HG03439 (cell line): ENCODE measurements at regions not wholly inside any gene's neighbourhood (a gene's known extent, or its start where the extent isn't known, plus 50 kb on each side); places are given as distances from the start of the nearest gene placed in this dataset.

Experiments used
- ATAC-seq: cut with Tn5 transposase; IDR thresholded peaks from one replicate; pipeline ENCODE4 v1.9.1; 2021; ENCODE audit warnings: mild to moderate bottlenecking, moderate library complexity; ENCODE audit not compliant: unreplicated experiment

- ATAC-seq = no peak
Measured at GRCh38 chr1:14470802-14471201, 127.7 kb upstream of the KAZN start.

DNA sequence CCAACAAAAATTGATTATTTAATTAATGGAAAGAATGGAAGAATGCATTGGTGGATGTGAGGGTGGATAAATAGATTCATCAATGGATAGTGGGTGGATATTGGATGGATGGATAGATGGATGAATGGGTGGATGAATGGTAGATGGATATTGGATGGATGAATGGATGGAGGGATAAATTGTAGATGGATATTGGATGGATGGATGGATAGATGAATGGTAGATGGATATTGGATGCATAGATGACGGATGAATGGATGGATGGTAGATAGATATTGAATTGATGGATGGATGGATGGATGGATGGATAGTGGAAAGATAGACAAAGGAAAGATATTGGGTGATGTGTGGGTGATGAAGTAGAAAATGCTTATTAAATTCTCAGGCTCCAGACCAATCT lies 123.6 kb upstream of the KAZN start:
- ATAC-seq = no peak

DNA sequence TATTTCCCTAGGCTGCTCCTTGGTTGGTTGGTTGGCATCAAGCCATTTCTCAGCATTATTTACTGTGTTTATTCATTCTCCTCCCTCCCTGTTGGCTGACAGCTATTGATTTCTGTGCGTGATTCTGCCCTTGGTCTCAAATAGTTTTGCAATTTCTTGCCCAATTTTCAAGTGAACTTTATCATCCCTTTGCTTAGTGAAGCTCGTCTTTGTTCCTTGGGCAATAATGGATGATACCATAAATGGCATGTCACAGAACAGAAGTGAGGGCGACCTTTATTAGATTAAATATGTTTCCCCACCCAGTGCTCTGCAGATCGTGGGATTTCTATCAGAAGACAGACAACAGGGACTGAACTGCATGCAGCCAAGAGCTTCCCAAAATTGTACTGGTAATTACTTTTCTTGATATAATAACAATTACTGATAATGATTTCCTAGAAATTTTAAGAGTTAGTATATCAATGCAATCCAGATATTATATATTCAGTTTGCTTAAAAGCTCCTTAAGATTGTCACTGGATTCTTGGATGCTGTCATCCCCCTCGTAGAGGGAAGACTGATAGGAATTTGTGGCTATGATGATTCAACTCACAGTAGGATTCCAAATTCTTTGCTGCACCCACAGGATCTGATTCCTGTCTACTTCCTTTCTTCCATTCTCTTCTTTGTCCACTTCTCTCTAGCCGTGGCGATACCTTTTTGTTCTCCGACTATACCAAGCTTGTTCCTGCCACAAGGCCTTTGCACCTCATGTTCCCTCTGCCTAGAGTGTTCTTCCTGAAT lies 122.1 kb upstream of the KAZN start:
- no peak for ATAC-seq

GRCh38 chr1:14478120-14478519 lies 120.4 kb upstream of the KAZN start:
- no peak for ATAC-seq

- ATAC-seq = no peak
Measured at GRCh38 chr1:14479865-14480264, 118.6 kb upstream of the KAZN start.

DNA sequence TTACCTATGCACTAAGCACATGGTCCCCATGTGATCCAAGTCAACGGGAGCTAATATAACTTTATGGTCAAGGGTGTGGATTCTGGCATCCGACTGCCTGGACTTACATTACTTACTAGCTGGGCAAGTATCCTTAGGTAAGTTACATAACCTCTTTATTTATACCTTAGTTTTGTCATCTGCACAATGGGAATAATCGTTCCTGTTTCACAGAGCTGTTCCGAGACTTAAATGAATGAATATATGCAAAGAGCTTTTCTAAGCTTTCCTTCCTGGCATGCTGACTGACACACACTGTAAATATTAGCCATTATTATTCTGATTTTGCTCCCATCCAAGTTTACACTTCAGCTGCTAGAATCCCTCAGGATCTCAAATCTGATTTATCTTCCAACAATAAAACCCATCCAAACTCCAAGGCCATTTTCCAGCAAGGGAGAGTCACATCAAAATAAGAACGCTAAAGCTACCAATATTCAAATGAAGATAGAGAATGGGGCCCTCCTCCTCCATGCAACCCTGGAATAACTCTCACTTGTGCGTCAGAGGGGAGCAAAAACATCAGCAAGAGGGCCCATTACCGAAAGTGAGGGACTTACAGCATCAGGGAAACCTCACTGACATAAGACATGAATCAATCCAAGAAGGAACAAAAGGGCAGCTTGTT lies 115.6 kb upstream of the KAZN start:
- ATAC-seq = no peak

DNA sequence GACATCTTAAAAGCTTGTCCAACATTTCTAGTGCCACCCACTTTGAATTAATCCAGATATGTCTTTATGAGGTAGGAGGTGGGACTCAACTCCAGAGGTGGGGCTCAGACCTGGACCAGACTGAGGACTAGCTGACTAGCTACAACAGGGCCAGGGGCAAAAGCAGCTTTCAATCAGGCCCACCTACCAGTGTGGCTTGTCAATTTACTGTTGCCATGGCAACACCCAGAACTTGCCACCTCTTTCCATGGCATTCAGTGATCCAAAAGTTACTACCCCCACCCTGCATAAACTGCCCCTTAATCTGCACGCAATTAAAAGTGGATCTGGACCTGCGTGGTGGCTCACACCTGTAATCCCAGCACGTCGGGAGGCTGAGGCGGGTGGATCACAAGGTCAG lies 113.2 kb upstream of the KAZN start:
- no peak for ATAC-seq

DNA sequence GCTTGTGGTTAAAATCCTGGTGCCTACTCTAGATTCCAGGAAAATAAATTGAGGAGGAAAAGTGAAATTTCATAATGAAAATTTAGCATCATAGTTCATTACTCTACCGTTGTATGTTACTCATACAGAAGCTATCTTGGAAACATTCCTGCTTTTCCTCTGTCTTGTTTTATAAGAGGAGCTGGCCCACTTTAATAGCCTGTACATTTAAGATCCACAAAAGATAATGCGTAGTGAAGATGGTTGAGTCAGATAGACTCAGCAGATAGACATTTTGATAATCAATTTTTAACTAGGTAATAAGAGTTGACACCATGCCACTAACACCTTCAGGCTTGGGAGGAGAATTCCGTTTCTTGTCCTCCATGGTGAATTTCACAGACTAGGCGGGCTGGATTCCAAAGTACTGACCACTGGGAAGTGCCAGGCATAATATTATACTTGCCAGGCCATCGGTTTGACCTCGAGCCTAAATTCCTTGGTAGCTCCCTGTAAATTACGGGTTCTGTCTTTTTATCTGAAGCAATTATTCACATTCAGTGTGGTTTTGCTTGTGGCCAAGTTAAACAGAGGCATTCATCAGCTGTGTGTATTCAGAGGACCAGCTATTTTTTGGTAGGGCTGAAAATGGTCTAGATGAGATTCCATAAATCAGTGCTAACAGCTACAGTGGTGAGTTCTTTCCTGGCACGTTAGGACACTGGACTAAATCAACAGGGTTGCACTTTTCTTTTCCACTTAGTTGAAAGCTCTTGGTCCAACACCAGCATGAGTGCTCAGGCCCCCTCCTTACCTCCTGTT lies 111.9 kb upstream of the KAZN start:
- ATAC-seq = no peak

DNA sequence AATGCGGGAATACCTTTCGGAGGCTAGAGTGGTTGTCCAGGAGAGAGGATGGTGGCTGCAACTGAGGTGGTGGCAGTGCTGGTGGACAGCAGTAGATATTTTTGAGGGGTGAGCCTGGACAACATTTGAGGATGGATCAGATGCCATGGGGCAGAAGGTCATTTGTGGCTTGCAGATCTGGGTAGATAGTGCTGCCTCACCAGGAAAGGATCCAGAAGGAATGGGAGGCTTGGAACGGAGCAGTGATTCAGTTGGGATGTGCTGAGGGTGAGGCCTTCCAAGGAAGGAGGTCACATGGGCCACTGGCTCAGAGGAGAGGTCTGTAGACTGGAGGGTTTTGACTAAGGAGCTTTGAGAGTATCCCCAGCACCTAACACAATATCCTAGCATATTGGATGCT lies 110.8 kb upstream of the KAZN start:
- ATAC-seq = no peak

GRCh38 chr1:14494911-14495310 lies 103.6 kb upstream of the KAZN start:
- ATAC-seq = no peak

- ATAC-seq = no peak
Measured at GRCh38 chr1:14495381-14495780, 103.1 kb upstream of the KAZN start.

DNA sequence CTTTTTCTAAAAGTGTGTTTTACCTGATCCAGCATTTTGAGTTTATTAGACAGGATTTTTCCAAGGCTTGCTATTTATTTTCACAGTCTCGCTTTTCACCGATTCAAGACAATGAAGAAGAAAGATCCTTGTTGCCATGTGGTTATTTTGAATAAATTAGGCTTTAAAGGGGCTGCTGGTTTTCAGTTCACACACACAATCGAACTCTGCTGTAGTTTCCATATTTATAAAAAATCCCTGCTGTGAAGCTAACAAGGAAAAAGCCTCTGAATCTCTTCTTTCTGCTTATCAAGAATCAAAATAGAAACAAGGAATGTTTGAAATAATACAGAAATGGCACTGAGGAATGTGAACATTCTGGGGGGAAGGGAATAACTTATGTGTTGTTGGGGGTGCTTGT lies 102.5 kb upstream of the KAZN start:
- no peak for ATAC-seq

- no peak for ATAC-seq
Measured at GRCh38 chr1:14498839-14499238, 99.6 kb upstream of the KAZN start.

GRCh38 chr1:14499312-14500040 lies 99.0 kb upstream of the KAZN start:
- no peak for ATAC-seq

DNA sequence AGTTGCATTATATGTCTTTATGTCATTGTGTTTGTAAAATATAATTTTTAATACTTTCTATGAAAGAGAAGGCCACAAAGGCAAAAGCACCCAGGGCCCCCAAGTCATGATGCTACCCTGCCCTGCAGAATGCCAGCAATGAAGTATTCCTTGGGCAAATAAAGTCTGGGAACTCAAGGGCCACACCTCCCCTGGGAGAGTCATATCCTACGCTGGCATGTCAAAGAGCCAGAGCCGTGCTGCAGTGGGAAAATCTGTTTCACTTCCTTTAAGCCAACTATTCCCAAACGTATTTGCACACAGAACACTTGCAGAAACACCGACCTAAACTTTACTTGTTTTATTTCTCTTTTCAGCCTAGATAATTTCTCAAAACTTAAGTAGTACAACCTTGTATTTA lies 98.4 kb upstream of the KAZN start:
- no peak for ATAC-seq

DNA sequence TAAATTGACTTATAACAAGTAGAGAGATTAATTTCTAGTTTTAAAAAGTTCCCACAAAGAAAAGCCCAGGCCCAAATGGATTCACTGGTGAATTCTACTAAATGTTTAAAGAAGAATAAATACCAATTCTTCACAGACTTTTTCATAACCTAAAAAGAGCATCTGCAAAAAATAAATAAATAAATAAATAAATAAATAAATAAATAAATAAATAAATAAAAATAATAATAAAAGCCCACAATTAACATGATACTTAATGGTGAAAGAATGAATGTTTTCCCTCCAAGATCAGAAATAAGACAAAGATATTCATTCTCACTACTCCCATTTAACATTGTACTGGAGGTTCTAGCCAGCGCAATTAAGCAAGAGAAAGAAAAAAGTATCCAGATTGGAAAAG lies 97.6 kb upstream of the KAZN start:
- no peak for ATAC-seq

DNA sequence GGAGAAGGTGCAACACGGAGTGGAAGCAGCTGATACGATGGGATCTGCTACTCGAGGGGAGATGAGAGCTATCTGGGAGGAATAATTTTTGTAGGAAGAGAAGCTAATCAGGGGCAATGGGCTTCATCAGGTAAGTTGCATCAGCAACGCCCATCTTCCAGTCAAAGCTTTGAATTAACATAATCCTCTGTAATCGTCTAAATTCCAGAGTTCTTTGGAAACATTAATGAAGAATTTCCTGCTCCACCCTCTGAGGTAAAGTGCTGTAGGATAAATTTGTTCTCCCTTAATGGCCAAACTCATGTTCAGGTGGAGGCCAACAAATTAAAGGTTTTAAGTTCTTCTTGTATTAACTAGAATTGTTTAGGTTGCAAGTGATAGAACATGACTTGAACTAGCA lies 94.0 kb upstream of the KAZN start:
- ATAC-seq = no peak

DNA sequence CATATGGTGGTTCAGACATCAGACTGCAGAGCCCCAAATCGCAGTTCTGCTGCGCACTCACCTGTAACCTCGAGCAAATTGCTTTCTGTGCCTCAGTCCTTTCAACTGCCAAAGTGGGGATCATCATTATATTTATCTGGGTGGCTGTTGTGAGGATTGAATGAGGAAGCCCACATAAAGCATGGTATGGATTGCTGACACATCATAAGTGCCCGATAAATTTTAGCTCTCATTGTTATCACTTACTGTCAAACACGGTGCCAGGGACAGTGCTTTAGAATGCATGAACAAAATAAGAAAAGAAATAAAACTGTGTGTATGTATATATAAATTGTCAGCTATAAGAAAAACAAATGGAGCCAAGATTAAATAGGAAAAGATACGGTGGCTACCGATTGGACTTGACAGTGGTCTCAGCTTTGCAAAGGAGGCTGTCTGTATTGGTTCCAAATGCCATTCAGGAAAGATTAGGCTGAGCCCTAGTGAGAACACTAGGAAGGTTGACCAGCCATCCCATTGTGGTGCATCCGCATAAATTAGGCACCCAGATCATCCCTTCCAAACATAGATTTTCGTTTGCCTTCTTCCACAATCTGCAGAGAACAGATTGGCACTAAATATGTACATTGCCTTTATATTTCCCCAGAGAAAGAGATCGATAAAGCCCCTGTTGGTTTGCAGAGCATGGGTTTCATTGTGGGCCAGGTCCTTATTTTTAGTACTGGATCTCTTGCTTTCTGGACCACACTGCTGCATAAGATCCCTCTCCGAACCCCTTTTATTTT lies 91.8 kb upstream of the KAZN start:
- no peak for ATAC-seq

DNA sequence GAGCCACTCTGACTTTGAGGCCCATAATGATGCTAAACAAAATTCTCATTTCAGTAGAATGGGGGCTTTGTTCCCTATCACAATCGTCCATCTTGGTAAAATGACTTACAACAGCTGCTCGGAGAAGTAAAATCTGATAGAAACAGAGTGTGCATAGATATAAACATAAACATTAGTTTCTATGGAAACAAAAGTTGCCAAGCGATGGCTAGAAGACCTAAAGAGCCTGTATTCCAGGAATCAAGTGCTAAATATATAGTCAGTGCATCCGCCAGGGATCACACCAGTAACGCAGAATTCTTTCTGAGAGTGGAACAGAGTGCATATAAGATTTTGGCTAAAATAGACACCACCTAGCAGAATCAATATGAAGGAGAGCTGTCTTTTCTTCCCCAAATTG lies 91.2 kb upstream of the KAZN start:
- ATAC-seq = no peak

DNA sequence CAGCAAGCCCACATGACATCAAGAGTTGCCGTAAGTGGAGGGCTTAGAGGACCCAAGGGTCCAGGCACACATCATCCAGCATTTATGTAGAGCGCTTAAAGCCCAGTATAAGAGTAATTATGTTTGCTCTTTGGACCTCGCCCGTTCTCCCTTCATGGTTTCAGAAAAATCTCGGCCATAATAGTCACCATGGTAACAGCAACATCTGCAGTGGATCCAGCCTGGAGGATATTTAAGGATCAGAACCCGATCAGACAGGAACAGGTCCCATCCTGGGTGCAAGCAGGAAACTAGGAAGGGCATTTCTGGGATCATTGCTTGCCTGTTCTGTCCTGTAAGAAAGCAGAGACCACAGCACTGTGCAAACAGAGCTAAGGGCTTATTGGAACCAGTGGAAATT lies 89.9 kb upstream of the KAZN start:
- ATAC-seq = no peak
